NCI-H748 treated with DMSO at 0.1 percent for 48 hours (cell line): ENCODE measurements at regions not wholly inside any gene's neighbourhood (a gene's known extent, or its start where the extent isn't known, plus 50 kb on each side); places are given as distances from the start of the nearest gene placed in this dataset.

Experiments
- DNase-seq: peaks from one replicate; lab custom pipeline; 2025; lab: John Stamatoyannopoulos, UW

DNA sequence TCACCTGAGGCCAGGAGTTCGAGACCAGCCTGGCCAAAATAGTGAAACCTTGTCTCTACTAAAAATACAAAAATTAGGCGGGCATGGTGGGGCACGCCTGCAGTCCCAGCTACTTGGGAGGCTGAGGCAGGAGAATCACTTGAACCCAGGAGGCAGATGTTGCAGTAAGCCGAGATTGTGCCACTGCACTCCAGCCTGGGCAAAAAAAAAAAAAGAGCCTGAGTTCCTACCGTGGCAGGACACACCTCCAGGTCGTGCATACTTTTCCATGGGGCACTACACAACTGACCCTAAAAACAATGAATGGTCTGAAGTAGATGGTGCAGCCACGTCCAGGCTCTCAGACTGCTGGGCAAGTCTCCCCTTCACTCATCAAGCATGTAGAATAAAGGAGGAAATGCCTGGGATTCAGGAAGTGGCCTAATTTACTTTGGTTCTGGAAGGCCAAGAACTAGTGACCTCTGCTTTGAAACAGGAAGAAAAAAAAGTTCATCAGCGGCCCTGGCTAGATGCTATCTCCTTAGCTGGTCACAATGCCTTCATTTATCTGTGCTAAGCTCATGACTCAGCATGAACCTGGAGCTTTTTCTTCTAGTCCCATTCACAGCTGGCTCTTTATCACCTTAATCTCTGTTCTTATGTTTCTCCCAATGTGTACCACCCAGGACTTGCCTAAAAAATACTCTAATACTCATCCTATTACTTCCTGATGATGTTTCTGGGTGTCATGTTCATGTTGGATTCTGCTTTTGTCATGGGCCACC is 55.8 kb upstream of the OR6J1 start:
- no peak for DNase-seq

DNA sequence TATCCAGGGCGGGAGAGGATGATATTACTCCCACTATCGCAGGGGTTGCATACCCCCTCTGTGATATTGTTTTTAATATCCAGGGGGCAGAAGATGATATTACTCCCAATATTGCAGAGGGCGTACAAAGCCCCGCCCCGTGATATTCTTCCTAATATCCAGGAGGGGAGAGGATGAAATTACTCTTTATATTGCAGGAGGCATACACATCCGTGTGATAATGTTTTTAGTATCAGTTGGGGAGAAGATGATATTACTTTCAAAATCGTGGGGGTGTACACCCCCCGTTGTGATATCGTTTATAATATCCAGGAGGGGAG is 52.9 kb upstream of the OXA1L start:
- peak; percentile 0 for DNase-seq

- no peak for DNase-seq
Measured at GRCh38 chr14:22715186-22715812, 51.2 kb upstream of the OXA1L start.

DNA sequence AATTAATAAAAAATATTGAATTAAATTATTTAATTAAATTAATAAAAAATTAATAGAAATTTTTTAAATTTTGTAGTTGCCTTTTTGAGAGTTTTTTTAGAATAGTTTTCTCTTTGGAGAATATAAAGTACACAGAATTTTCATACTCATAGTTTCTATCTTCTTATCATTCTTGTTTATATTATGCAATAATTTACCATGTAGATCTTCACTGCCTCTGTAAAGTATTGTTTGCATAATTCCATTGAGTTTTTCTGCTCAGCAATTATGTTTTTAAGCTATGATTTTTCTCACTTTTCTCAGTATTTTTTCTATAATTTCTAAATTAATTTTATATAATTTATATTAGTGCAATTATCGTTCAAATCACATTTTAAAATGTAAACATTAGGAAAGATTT is 50.6 kb upstream of the OXA1L start:
- no peak for DNase-seq
